HG02981 (cell line): ENCODE measurements at regions not wholly inside any gene's neighbourhood (a gene's known extent, or its start where the extent isn't known, plus 50 kb on each side); places are given as distances from the start of the nearest gene placed in this dataset.
"Not testable (repeated sequence)": the region's sequence is repeated elsewhere in the genome, so short reads cannot be mapped to it uniquely, and the experiment has no call there.

ENCODE experiments used
- ATAC-seq: cut with Tn5 transposase; IDR thresholded peaks from one replicate; pipeline ENCODE4 v1.9.1; 2021; ENCODE audit warnings: mild to moderate bottlenecking, moderate library complexity; ENCODE audit not compliant: unreplicated experiment

- ATAC-seq: not testable (repeated sequence)
Measured at GRCh38 chr6:1156411-1156810, 155.5 kb upstream of the FOXQ1 start.

- no peak for ATAC-seq
Measured at GRCh38 chr6:1153696-1154245, 158.1 kb upstream of the FOXQ1 start.

GRCh38 chr6:1146500-1146899 lies 165.4 kb upstream of the FOXQ1 start:
- ATAC-seq: no peak

- no peak for ATAC-seq
Measured at GRCh38 chr6:1145768-1146218, 166.1 kb upstream of the FOXQ1 start.

- no peak for ATAC-seq
Measured at GRCh38 chr6:1144842-1145767, 166.8 kb upstream of the FOXQ1 start.

- ATAC-seq: no peak
Measured at GRCh38 chr6:1143655-1144054, 168.2 kb upstream of the FOXQ1 start.

- no peak for ATAC-seq
Measured at GRCh38 chr6:1139155-1139890, 172.6 kb upstream of the FOXQ1 start.

GRCh38 chr6:1137849-1138248 lies 174.0 kb upstream of the FOXQ1 start:
- no peak for ATAC-seq

- no peak for ATAC-seq
Measured at GRCh38 chr6:1136827-1137226, 175.1 kb upstream of the FOXQ1 start.

- ATAC-seq: no peak
Measured at GRCh38 chr6:1136415-1136774, 175.5 kb upstream of the FOXQ1 start.

- ATAC-seq: no peak
Measured at GRCh38 chr6:1135726-1136414, 176.0 kb upstream of the FOXQ1 start.

GRCh38 chr6:1131285-1132079 lies 180.4 kb upstream of the FOXQ1 start:
- no peak for ATAC-seq

GRCh38 chr6:1130709-1131108 lies 181.2 kb upstream of the FOXQ1 start:
- no peak for ATAC-seq

GRCh38 chr6:1129131-1129530 lies 182.8 kb upstream of the FOXQ1 start:
- no peak for ATAC-seq

- no peak for ATAC-seq
Measured at GRCh38 chr6:1127597-1128288, 184.2 kb upstream of the FOXQ1 start.

GRCh38 chr6:1127129-1127528 lies 184.8 kb upstream of the FOXQ1 start:
- no peak for ATAC-seq

GRCh38 chr6:1126036-1126435 lies 185.9 kb upstream of the FOXQ1 start:
- no peak for ATAC-seq

GRCh38 chr6:1125297-1125696 lies 186.6 kb upstream of the FOXQ1 start:
- ATAC-seq: no peak

GRCh38 chr6:1124885-1125284 lies 187.0 kb upstream of the FOXQ1 start:
- no peak for ATAC-seq
